HG03175 (cell line): ENCODE measurements at regions not wholly inside any gene's neighbourhood (a gene's known extent, or its start where the extent isn't known, plus 50 kb on each side); places are given as distances from the start of the nearest gene placed in this dataset.
"Not testable (repeated sequence)": the region's sequence is repeated elsewhere in the genome, so short reads cannot be mapped to it uniquely, and the experiment has no call there.

Experiments used
- ATAC-seq: cut with Tn5 transposase; IDR thresholded peaks from one replicate; pipeline ENCODE4 v1.9.1; 2021; ENCODE audit warnings: mild to moderate bottlenecking, moderate library complexity; ENCODE audit not compliant: unreplicated experiment

DNA sequence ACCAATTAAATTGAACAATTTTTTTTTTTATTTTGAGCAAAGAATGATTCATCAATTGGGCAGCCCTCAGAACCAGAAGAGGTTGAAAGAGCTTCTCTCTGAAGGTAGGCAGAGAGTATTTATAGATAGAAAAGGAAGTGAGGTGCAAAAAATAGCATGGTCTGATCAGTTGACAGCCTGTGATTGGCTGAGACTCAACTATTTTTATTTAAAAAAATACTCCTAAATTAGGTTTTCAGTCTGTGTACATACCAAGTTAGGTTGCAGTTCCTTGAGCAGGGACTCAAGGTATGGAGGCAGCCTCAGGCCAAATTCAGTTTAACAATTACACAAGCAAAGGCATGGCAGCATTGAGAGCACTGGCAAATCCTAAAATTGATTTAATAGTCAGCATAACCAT lies 1074.7 kb downstream of the SORCS1 start:
- no peak for ATAC-seq

DNA sequence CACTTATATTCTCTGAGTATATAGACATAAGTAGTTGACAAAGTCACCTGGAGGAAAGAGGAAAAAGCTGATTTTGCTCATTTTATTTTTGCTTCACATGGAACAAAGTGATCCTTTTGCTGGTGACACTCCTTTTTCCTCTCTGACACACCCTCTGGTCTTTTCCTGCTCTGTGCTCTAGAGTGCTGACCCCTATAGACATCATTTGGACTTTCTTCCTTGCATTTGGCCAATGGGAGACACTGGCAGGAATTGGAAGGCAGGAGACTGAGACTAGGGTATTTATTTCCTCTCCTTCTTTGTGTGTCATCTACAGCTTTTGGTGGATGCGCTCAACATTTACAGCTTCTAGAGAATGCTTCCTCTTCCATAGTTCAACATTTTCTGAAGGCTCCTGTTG lies 1078.1 kb downstream of the SORCS1 start:
- no peak for ATAC-seq

DNA sequence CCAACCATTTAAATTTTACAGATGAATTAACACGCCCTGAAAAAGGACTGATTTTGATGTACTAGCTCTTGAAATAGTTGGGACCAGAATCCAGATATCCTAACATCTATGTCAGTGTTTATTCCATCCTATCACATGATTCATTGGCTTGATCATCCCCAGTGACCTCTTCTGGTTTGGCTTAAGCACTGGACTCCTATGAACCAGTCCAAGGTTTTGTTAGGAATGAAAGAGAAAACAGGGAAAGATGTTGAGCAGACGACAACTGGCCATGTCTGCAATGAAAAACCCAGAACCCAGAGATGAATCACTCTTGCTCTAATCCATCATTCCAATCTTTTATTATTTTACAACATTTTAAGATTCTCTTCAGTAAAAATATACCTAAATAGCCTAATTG lies 1080.9 kb downstream of the SORCS1 start:
- ATAC-seq, result no peak

DNA sequence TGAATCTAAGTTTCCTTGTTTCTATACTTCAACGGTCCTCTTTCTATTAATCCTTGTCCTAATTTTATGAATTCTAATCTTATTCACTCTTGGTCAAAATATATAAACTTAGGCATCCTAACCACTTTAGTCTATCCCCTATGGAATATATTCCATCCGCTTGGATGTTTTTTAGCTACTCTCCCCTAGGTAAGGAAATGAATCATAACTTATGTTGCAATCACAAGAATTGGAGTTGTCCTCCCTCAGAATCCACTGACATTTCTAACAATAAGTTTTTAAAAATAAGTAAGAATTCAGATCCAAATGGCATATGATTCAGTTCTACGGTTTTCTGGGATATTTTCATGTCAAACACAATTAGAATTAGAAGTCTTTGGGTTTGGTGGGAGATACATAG lies 1081.6 kb downstream of the SORCS1 start:
- ATAC-seq, result no peak

DNA sequence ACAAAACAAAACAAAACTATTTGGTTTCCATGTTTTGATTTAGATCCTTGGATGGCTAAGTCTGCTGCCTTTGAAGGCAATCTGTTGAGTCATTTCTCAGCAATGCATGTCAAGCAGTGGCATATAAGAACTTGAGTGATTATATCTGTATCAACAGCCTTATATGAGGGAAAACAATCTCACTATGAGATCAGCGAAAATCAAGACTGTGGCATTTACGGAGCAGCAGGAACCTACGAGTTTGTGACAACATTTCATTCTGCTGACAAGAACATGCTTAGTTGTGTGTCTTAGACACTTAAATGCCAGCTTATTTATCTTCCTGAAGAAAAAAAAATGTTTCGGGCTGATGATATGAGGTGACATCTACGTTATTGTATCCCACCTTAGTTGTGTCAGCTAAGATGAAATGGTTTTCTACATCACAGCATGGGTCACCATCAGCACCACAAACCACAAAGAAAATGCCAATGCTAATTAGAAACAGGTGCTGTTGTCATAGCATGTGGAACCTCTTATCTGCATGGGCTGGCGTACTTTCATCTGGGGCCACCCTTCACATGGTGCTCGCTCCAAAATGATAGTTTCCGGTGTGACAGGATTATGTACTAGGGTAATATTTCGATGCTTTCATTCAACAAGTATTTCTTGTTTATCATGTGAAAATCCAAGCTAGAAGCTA lies 1085.5 kb downstream of the SORCS1 start:
- ATAC-seq, result no peak

- no peak for ATAC-seq
Observed at GRCh38 chr10:106076496-106076895, 1088.0 kb downstream of the SORCS1 start.

DNA sequence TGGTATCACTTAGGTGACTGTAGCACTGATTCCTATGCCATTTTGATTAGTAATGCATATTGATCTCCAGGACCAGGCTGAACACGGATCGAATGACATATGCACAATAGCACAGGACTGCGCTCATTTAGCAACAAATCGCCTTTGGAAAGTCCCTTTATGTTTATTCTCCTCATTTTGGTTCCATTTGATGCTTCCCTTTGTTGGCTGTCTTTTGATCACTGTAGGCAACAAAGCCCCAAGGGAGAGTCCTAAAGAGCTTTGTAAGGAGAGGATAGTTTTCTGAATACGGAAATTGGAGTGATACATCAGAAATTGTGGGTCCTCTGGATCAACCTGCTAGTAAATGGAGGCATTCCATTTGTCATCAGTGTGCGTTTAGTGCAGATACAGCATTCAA lies 1111.4 kb downstream of the SORCS1 start:
- no peak for ATAC-seq

DNA sequence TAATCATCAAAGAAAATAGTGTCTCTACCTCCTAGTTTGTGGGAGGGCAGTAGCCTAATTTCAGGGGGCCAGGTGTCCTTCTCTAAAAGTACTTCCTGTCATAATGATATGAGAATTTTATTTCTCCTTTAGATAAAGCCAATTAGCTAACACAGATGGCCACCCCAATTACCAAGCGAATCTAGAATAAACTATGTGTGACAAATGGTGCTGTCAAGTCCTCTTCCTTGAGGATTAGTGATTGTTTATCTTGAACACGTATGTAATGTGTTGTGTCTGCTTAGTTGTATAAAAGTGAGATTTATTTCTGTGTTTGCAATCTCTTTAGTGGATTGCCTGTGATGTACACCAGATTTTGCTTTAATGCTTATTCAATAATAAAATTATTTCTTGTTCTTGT lies 1120.0 kb downstream of the SORCS1 start:
- ATAC-seq, result no peak

- no peak for ATAC-seq
Observed at GRCh38 chr10:106043863-106044262, 1120.6 kb downstream of the SORCS1 start.

GRCh38 chr10:106038246-106038645 lies 1126.3 kb downstream of the SORCS1 start:
- ATAC-seq, result no peak

GRCh38 chr10:106033065-106033464 lies 1131.4 kb downstream of the SORCS1 start:
- ATAC-seq, result no peak

GRCh38 chr10:106032450-106033002 lies 1132.0 kb downstream of the SORCS1 start:
- no peak for ATAC-seq

DNA sequence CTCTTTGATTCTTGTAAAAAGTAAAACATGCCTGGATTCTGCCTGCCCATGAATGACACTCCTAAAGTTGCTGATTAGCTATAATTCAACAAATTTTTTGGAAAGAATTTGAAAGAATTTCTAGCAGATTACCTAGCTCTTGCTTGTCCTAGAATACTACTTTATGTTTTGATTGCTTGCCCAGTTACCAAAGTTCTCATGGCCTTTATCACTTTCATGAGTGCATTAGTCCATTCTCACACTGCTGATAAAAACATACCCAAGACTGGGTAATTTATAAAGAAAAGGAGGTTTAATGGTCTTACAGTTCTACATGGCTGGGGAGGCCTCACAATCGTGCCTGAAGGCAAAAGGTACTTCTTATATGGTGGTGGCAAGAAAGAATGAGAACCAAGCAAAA lies 1137.3 kb downstream of the SORCS1 start:
- no peak for ATAC-seq

DNA sequence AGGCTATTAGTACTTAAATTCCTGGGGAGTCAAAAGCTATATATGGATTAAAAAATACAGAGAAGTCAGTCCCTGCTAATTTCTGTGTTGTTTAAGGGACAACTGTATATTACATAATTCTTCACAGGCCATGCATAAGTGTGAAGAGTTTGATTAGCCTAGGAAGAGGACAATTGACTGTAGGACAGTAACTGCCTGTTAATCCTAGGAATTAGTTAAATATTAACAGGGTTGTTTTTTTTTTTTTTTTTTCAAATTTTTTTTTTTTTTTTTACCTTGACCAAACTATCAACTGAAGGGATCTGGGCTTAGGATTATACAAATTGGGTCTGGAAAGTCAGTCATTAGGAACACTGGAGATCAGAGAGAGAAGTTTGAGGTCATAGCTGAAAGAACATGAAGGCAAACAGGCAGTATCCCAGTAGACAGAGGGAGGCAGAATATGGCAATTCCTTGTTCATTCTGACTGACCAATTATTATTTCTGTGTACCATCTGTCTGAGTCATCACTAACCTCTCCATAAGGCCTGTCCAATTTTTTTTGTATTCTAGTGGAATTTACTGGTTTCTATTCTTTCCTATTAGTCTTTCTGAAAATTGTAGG lies 1139.2 kb downstream of the SORCS1 start:
- no peak for ATAC-seq

GRCh38 chr10:106023329-106023728 lies 1141.2 kb downstream of the SORCS1 start:
- no peak for ATAC-seq

DNA sequence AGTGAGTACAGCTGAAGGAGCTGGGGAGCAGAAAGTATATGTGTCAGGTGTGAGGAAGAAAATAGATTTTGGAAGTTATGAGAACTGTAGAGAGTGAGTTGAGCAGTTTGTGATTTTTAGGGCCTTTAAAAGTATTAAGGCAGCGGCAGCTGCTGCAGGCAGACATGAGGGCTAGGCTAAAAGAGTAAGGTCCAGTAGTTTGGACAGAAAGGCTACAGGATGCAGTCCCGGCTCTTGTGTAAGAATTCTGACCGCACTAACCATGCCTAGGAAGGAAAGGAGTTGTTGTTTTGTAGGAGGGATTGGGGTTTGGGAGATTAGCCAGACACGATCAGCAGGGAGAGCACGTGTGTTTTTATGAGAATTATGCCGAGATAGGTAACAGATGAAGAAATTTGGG lies 1144.9 kb downstream of the SORCS1 start:
- not testable (repeated sequence) for ATAC-seq

DNA sequence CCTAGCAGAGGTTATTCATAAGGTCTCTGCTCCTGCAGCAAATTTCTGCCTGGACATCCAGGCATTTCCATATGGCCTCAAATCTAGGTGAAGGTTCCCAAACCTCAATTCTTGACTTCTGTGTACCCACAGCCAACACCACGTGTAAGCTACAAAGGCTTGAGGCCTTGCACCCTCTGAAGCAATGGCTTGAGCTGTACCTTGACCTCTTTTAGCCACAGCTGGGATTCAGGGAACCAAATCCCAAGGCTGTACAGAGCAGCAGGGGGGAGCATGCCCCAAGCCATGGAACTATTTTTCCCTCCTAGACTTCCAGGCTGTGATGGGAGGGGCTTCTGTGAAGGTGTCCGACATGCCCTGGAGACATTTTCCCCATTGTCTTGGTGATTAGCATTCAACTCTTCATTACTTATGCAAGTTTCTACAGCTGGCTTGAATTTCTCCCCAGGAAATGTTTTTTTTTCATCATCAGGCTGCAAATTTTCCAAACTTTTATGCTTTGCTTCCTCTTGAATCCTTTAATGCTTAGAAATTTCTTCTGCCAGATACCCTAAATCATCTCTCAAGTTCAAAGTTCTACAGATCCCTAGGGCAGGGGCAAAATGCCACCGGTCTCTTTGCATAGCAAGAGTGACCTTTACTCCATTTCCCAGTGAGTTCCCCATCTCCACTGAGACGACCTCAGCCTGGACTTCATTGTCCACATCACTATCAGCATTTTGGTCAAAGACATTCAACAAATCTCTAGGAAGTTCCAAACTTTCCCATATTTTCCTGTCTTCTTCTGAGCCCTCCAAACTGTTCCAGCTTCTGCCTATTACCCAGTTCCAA lies 1148.9 kb downstream of the SORCS1 start:
- not testable (repeated sequence) for ATAC-seq

DNA sequence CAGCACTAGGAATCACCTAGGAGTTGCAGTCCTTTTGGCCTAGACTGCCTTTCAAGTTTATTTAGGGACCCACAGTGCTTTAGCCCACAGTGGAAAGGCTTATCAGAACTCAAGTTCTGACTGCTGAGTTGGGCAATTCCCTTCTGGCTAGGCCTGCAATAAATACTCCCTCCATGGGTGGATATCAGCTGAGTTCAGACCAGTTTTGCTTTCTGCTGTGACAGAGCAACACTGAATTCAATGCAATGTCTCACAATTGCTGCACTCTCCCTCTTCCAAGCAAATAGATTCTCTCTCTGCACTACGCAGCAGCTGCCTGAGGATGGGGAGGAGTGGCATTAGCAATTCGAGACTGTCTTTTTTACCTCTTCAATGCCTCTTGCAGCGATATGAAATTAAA lies 1153.3 kb downstream of the SORCS1 start:
- no peak for ATAC-seq

DNA sequence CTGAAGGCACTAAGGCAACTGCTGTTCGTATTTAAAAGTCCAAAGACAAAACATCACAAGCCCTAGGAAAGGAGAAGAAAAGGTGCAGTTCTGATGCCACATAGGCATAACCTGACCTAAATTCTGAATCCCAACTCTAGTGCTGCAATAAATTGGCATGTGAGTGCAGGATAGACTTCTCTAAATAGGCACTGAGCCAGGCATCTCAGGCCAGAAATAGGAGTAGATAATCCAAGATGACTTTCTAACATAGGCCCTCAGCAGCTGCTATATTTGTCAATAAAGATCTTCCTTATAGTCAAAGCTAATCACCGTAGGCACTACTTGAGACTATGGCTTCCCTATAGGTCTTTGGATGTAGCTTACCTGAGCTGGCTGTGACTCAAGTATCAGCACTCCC lies 1163.8 kb downstream of the SORCS1 start:
- no peak for ATAC-seq

DNA sequence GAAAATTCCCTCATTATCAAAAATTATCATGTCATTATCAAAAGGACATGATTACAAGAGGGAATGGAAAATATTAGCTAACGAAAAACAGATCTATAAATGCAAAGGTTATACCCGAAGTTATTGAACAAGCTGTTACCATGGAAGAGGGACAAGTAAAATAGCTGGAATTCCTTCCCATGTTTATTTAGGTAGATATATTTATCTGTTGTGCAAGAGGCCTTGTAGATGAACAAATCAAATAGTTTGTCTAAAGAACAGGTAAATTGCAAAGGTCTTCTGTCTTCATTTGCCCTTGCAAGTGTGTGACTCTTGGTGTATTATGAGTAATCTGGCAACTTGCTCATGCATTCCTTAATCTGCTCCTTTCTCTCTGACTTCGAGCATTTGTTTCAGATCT lies 1170.9 kb downstream of the SORCS1 start:
- ATAC-seq, result no peak

GRCh38 chr10:105992928-105993327 lies 1171.6 kb downstream of the SORCS1 start:
- ATAC-seq, result no peak

DNA sequence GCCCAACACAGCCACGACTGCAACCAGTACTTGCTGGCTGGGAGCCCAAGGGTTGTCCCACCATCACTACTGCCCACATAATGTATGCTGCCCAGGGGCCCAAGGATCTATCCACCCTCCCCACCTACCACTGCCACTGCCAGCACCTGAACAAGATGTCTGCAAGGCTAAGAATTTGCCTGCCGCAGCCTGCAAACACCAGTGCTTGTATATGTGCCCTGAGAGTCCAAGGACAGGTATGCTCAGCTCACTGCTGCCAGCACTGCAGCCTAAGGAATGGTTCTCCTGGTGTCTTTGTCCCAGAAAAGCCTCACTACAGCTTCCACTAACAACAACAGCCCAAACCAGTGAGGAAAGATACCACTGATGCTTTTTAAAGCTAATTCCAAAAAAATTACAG lies 1174.0 kb downstream of the SORCS1 start:
- ATAC-seq, result no peak
